HEK293 (cell line): ENCODE measurements at regions not wholly inside any gene's neighbourhood (a gene's known extent, or its start where the extent isn't known, plus 50 kb on each side); places are given as distances from the start of the nearest gene placed in this dataset.

Experiments used
- CTCF ChIA-PET: fragments of 350-600 bp; formaldehyde crosslinking; extraction: SDS; loops from one replicate; lab custom pipeline; 2021; ENCODE audit warnings: antibody characterized with exemption; lab: Yijun Ruan, JAX
- POLR2A ChIA-PET: fragments of 300-600 bp; formaldehyde crosslinking; extraction: SDS; loops from one replicate; lab custom pipeline; 2020; ENCODE audit warnings: antibody characterized with exemption, inconsistent platforms; lab: Yijun Ruan, JAX
- H3K27ac ChIP-seq: fragments of 200-500 bp; sonication (Bioruptor generic); 2 replicates; pipeline ENCODE4 v1.5.1; 2014; ENCODE audit warnings: low read depth, low read length, control low read depth, inconsistent platforms; ENCODE audit errors: extremely low read depth
- H3K36me3 ChIP-seq, 2 experiments: fragments of 200-500 bp in 1 of 2; sonication (Bioruptor generic) in 1 of 2; 1 replicate in 1 of 2; 2 replicates in 1 of 2; pipeline ENCODE4 v1.5.1; 2014 to 2017; ENCODE audit warnings: inconsistent platforms in 2 of 2, low read length in 2 of 2; ENCODE audit not compliant: control insufficient read depth in 2 of 2, insufficient read depth in 1 of 2
- H3K4me1 ChIP-seq: fragments of 200-500 bp; sonication (Bioruptor generic); 2 replicates; pipeline ENCODE4 v1.5.1; 2014; ENCODE audit warnings: mild to moderate bottlenecking, low read length, inconsistent platforms; ENCODE audit not compliant: control insufficient read depth, insufficient read depth
- H3K4me3 ChIP-seq: 2 replicates; pipeline ENCODE4 v1.5.1; 2011; ENCODE audit warnings: low read depth, mild to moderate bottlenecking, control low read depth, low read length, moderate library complexity
- H3K9me3 ChIP-seq: fragments of 200-500 bp; sonication (Bioruptor generic); 2 replicates; pipeline ENCODE4 v1.5.1; 2014; ENCODE audit warnings: low read depth, low read length, inconsistent platforms; ENCODE audit not compliant: control insufficient read depth, insufficient read depth
- BCL6B ChIP-seq: fragments of 450-650 bp; formaldehyde crosslinking; IDR thresholded peaks from 2 replicates; pipeline ENCODE4 v1.5.1; 2017; ENCODE audit warnings: missing biosample characterization, missing genetic modification characterization
- FEZF1 ChIP-seq: fragments of 450-650 bp; formaldehyde crosslinking; IDR thresholded peaks from 2 replicates; pipeline ENCODE4 v1.5.1; 2016; ENCODE audit warnings: missing biosample characterization, missing genetic modification characterization
- MEIS1 ChIP-seq: sonication (generic); formaldehyde crosslinking; IDR thresholded peaks from 2 replicates; pipeline ENCODE4 v1.8.1; 2022; ENCODE audit warnings: missing genetic modification reagents, mild to moderate bottlenecking, borderline replicate concordance
- MZF1 ChIP-seq: fragments of 450-650 bp; formaldehyde crosslinking; IDR thresholded peaks from 2 replicates; pipeline ENCODE4 v1.5.1; 2017; ENCODE audit warnings: missing biosample characterization, missing genetic modification characterization, borderline replicate concordance
- REPIN1 ChIP-seq: fragments of 450-650 bp; formaldehyde crosslinking; IDR thresholded peaks from 2 replicates; pipeline ENCODE4 v1.5.1; 2017; ENCODE audit warnings: missing biosample characterization, missing genetic modification characterization, low read depth
- SP2 ChIP-seq: fragments of 450-650 bp; formaldehyde crosslinking; IDR thresholded peaks from 2 replicates; pipeline ENCODE4 v1.5.1; 2016; ENCODE audit warnings: missing biosample characterization, missing genetic modification characterization
- SP7 ChIP-seq: fragments of 450-650 bp; formaldehyde crosslinking; IDR thresholded peaks from 2 replicates; pipeline ENCODE4 v1.5.1; 2016; ENCODE audit warnings: missing biosample characterization, missing genetic modification characterization
- ZBTB49 ChIP-seq: fragments of 450-650 bp; formaldehyde crosslinking; IDR thresholded peaks from 2 replicates; pipeline ENCODE4 v1.5.1; 2016; ENCODE audit warnings: missing biosample characterization, missing genetic modification characterization, low read depth
- ZFP37 ChIP-seq: fragments of 450-650 bp; formaldehyde crosslinking; IDR thresholded peaks from 2 replicates; pipeline ENCODE4 v1.5.1; 2016; ENCODE audit warnings: missing biosample characterization, missing genetic modification characterization
- ZFP41 ChIP-seq: fragments of 450-650 bp; formaldehyde crosslinking; IDR thresholded peaks from 2 replicates; pipeline ENCODE4 v1.5.1; 2016; ENCODE audit warnings: missing biosample characterization, missing genetic modification characterization, borderline replicate concordance
- ZNF133 ChIP-seq: fragments of 450-650 bp; formaldehyde crosslinking; IDR thresholded peaks from 2 replicates; pipeline ENCODE4 v1.5.1; 2016; ENCODE audit warnings: missing biosample characterization, missing genetic modification characterization
- ZNF157 ChIP-seq: fragments of 450-650 bp; formaldehyde crosslinking; IDR thresholded peaks from 2 replicates; pipeline ENCODE4 v1.5.1; 2016; ENCODE audit warnings: missing biosample characterization, missing genetic modification characterization
- ZNF223 ChIP-seq: fragments of 450-650 bp; formaldehyde crosslinking; IDR thresholded peaks from 2 replicates; pipeline ENCODE4 v1.5.1; 2016; ENCODE audit warnings: missing biosample characterization, missing genetic modification characterization
- ZNF23 ChIP-seq: fragments of 450-650 bp; formaldehyde crosslinking; IDR thresholded peaks from 2 replicates; pipeline ENCODE4 v1.5.1; 2016; ENCODE audit warnings: missing biosample characterization, missing genetic modification characterization, borderline replicate concordance
- ZNF248 ChIP-seq: fragments of 450-650 bp; formaldehyde crosslinking; IDR thresholded peaks from 2 replicates; pipeline ENCODE4 v1.5.1; 2017; ENCODE audit warnings: missing biosample characterization, missing genetic modification characterization
- ZNF292 ChIP-seq: fragments of 450-650 bp; formaldehyde crosslinking; IDR thresholded peaks from 2 replicates; pipeline ENCODE4 v1.5.1; 2016; ENCODE audit warnings: low read depth, missing biosample characterization, missing genetic modification characterization, borderline replicate concordance
- ZNF449 ChIP-seq: fragments of 450-650 bp; formaldehyde crosslinking; IDR thresholded peaks from 2 replicates; pipeline ENCODE4 v1.5.1; 2017; ENCODE audit warnings: missing biosample characterization, mild to moderate bottlenecking, missing genetic modification characterization, moderate library complexity
- ZNF513 ChIP-seq: fragments of 450-650 bp; IDR thresholded peaks from 2 replicates; pipeline ENCODE4 v1.5.1; 2018; ENCODE audit warnings: missing biosample characterization, missing genetic modification characterization
- ZNF544 ChIP-seq: fragments of 450-650 bp; formaldehyde crosslinking; IDR thresholded peaks from 2 replicates; pipeline ENCODE4 v1.5.0; 2017; ENCODE audit warnings: missing biosample characterization, missing genetic modification characterization
- ZNF555 ChIP-seq: fragments of 450-650 bp; formaldehyde crosslinking; conservative IDR thresholded peaks from 2 replicates; pipeline ENCODE4 v1.5.1; 2017; ENCODE audit warnings: missing biosample characterization, mild to moderate bottlenecking, missing genetic modification characterization, inconsistent platforms
- ZNF600 ChIP-seq: fragments of 450-650 bp; formaldehyde crosslinking; IDR thresholded peaks from 2 replicates; pipeline ENCODE4 v1.5.1; 2016; ENCODE audit warnings: missing biosample characterization, missing genetic modification characterization
- ZNF621 ChIP-seq: fragments of 450-650 bp; formaldehyde crosslinking; IDR thresholded peaks from 2 replicates; pipeline ENCODE4 v1.5.1; 2017; ENCODE audit warnings: missing biosample characterization, missing genetic modification characterization
- ZNF623 ChIP-seq: fragments of 450-650 bp; formaldehyde crosslinking; IDR thresholded peaks from 2 replicates; pipeline ENCODE4 v1.5.1; 2016; ENCODE audit warnings: missing biosample characterization, missing genetic modification characterization
- ZNF654 ChIP-seq: fragments of 450-650 bp; formaldehyde crosslinking; IDR thresholded peaks from 2 replicates; pipeline ENCODE4 v1.5.1; 2016; ENCODE audit warnings: low read depth, missing biosample characterization, missing genetic modification characterization
- ZNF776 ChIP-seq: fragments of 450-650 bp; formaldehyde crosslinking; IDR thresholded peaks from 2 replicates; pipeline ENCODE4 v1.5.0; 2017; ENCODE audit warnings: missing biosample characterization, missing genetic modification characterization, borderline replicate concordance
- ZSCAN18 ChIP-seq: fragments of 450-650 bp; formaldehyde crosslinking; IDR thresholded peaks from 2 replicates; pipeline ENCODE4 v1.5.1; 2016; ENCODE audit warnings: missing biosample characterization, missing genetic modification characterization

- no peak for TF ChIP-seq ZNF223
- no peak for TF ChIP-seq ZNF292 (tag by site-specific recombination)
- TF ChIP-seq ZNF513 (tag by site-specific recombination), result no peak
- TF ChIP-seq ZNF654 (tag by site-specific recombination), result no peak
Observed at GRCh38 chr10:91048380-91048779, 127.5 kb upstream of the ANKRD1 start (continued).

GRCh38 chr10:91049296-91049987 is 128.6 kb upstream of the ANKRD1 start:
- TF ChIP-seq ZNF555 (tag by site-specific recombination), result no peak
- no peak for TF ChIP-seq ZNF544 (tag by site-specific recombination)
- TF ChIP-seq ZFP41, result no peak
- no peak for TF ChIP-seq ZFP37 (tag by site-specific recombination)
- TF ChIP-seq ZBTB49 (tag by site-specific recombination), result no peak
- TF ChIP-seq SP7 (tag by site-specific recombination), result no peak
- TF ChIP-seq MZF1, result no peak
- no peak for TF ChIP-seq ZNF133
- no peak for TF ChIP-seq MEIS1 (CRISPR knock-in tag)
- Histone ChIP-seq H3K9me3 (no peaks in the 10 kb centered on the region), H3K36me3 (no peaks in the 10 kb centered on the region), H3K4me3 (no peak overlapping the region), H3K27ac (no peak overlapping the region), H3K4me1 (0 out of 2 replicates have a peak, but pooled peaks cover 5% of the 10 kb centered on the region)
- ChIA-PET POLR2A (no interaction called here), CTCF (interaction anchor here (0.6 to 2.0 kb wide), 5 partner anchors 16 to 1267 kb away, joined by 3 to 16 read pairs (median 4); no protein-coding TSS in a partner anchor)

- Histone ChIP-seq H3K4me1 (0 out of 2 replicates have a peak, but pooled peaks cover 5% of the 10 kb centered on the region), H3K36me3 (no peaks in the 10 kb centered on the region), H3K9me3 (no peaks in the 10 kb centered on the region), H3K27ac (no peak overlapping the region), H3K4me3 (no peak overlapping the region)
- no peak for TF ChIP-seq BCL6B (tag by site-specific recombination)
- no peak for TF ChIP-seq ZNF600
- no peak for TF ChIP-seq ZFP37 (tag by site-specific recombination)
- no peak for TF ChIP-seq ZNF157 (tag by site-specific recombination)
- no peak for TF ChIP-seq REPIN1 (tag by site-specific recombination)
- no peak for TF ChIP-seq ZNF248
- no peak for TF ChIP-seq ZSCAN18 (tag by site-specific recombination)
- no peak for TF ChIP-seq ZNF776 (tag by site-specific recombination)
- no peak for TF ChIP-seq ZNF623 (tag by site-specific recombination)
- no peak for TF ChIP-seq SP2 (tag by site-specific recombination)
- TF ChIP-seq ZNF621 (tag by site-specific recombination), result no peak
- no peak for TF ChIP-seq ZNF23 (tag by site-specific recombination)
- no peak for TF ChIP-seq ZNF449
- TF ChIP-seq FEZF1, result no peak
- ChIA-PET POLR2A (no interaction called here), CTCF (interaction anchor here (0.8 to 2.0 kb wide), 4 partner anchors 39 to 202 kb away, joined by 3 to 16 read pairs (median 4); no protein-coding TSS in a partner anchor)
Observed at GRCh38 chr10:91049988-91050360, 129.1 kb upstream of the ANKRD1 start.
